Muscle of leg (tissue), 3 donors: ENCODE measurements at regions not wholly inside any gene's neighbourhood (a gene's known extent, or its start where the extent isn't known, plus 50 kb on each side); places are given as distances from the start of the nearest gene placed in this dataset.

Experiments
- DNase-seq: peaks from one replicate; pipeline ENCODE4 v3.0.0; 2013
- H3K27ac ChIP-seq: one replicate; pipeline ENCODE4 v1.5.1; 2013; ENCODE audit warnings: mild to moderate bottlenecking, low read length, control low read depth
- H3K27me3 ChIP-seq: one replicate; pipeline ENCODE4 v1.6.1; 2013; ENCODE audit warnings: low read length; ENCODE audit not compliant: control insufficient read depth, insufficient read depth
- H3K36me3 ChIP-seq: one replicate; pipeline ENCODE4 v1.6.1; 2013; ENCODE audit warnings: low read length; ENCODE audit not compliant: control insufficient read depth, insufficient read depth
- H3K4me1 ChIP-seq: one replicate; pipeline ENCODE4 v1.6.1; 2013; ENCODE audit warnings: low read length; ENCODE audit not compliant: control insufficient read depth, insufficient read depth
- H3K4me3 ChIP-seq: one replicate; pipeline ENCODE4 v1.5.1; 2013; ENCODE audit warnings: low read length, control low read depth
- H3K9me3 ChIP-seq: replicated peaks from 2 replicates; pipeline ENCODE4 v1.6.1; 2013; ENCODE audit warnings: low read depth, low read length; ENCODE audit not compliant: control insufficient read depth
- WGBS: methylation state at CpG from one replicate; pipeline ENCODE4 v1.1.5; 2013; ENCODE audit warnings: missing lambda C conversion rate; ENCODE audit not compliant: insufficient coverage; 5-methylcytosine and 5-hydroxymethylcytosine counted together

DNA sequence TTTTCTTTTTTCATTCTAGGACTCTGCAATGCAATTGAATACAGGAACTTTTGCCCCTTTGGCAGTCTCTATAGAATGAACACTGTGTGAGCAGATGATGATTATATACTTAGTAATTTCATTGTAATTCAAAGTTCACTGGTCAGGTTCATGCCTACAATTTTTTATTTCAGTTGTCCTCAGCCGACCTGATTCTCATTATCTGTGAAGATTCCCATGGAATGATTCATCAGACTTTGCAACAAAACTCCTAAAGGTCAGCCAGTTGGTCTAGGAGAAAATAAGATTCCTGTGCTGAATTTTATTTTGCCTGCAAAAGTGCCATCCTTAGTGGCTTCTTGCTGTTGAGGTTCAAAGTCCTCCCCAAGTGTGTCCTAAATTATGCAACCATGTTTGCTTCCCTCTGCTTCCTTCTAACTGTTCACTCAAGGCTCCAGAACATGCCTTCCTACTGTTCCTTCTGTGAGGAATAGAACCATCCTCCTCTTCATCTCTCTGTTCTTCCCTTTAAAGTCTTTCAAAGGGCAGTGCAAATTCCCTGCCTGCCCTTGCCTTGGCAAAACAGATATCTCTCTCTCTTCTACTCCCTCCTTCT lies 194.2 kb upstream of the CNR1 start:
- no peak for DNase-seq
- Histone ChIP-seq H3K9me3 (no peaks in the 10 kb centered on the region), H3K27ac (no peak overlapping the region), H3K27me3 (no peaks in the 10 kb centered on the region), H3K36me3 (no peaks in the 10 kb centered on the region), H3K4me1 (no peaks in the 10 kb centered on the region), H3K4me3 (no peak overlapping the region)
- no CpG with 5 or more reads among the region's 1 CpG for WGBS

DNA sequence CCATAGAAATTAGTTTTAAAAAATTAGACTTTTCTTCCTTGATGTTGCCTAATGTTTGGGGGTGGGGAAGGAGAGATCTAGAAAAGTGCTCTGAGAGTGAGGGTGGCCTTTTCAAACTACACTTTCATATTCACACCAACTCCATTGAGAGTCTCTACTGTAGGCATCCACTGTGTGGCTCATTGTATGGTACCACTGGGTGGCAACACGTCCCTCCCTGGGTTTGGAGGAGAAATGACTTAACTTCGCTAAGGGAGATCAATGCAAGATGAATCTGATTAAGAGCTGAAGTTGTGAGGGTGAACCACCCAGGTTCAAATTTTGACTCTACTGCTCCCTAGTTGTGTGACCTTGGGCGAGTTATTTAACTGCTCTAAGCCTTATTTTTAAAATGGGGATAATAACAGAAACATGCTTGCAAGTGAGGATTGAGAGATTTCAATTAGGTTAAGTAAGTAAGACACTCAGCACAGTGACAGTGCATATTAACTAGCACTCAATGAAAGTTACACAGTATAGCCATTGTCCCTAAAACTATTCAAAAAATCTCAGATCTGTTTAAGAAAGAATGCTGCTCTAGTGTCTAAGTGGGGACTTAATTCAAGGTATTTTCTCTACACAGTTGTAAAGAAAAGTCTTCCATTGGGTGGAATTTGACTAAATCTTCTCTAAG lies 193.5 kb upstream of the CNR1 start:
- no peaks in the 10 kb centered on the region for H3K36me3 ChIP-seq
- H3K27ac ChIP-seq = no peak overlapping the region
- 63% methylated on average over 3 of the region's 3 CpGs for WGBS
- no peaks in the 10 kb centered on the region for H3K4me1 ChIP-seq
- H3K9me3 ChIP-seq = no peaks in the 10 kb centered on the region
- H3K27me3 ChIP-seq = no peaks in the 10 kb centered on the region
- H3K4me3 ChIP-seq = no peak overlapping the region
- no peak for DNase-seq

DNA sequence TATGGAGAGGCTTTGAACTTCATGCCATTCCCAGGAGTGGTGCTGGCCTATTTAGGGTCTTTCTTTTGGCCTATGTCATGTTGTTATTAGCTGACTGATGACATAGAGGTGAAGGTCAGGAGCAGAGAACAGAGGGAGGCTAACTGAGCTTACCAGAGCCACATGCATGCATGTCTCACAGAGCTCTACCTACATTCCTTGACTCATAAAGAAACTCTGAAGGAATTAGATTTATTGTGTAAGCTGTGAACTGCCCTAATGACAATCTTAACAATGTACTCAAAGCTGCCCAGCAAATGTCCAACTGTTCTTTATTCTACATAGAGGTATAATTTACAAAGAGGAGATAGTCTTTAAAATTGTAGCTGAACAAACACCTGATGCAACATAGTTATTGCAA lies 192.7 kb upstream of the CNR1 start:
- no peak for DNase-seq
- Histone ChIP-seq H3K36me3 (no peaks in the 10 kb centered on the region), H3K4me3 (no peak overlapping the region), H3K27me3 (no peaks in the 10 kb centered on the region), H3K9me3 (no peaks in the 10 kb centered on the region), H3K4me1 (no peaks in the 10 kb centered on the region), H3K27ac (no peak overlapping the region)

DNA sequence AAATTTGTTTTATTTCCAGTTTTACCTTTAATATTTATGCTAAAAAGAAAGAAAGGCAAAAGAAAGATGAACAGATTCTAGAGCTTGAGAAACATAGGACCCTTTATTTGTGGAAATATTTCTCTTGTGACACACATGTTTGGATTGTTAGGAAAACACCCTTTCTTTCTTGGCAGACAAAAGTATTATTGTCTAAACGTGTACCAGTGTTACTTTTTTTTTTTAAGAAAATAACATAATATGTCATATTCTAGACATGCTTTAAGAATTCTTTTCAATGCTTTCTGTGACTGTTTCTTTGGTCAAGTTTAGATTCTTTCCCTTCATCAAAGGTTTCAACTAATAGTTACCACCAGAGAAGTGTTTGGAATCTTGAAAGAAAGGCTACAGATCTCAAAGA lies 183.4 kb upstream of the CNR1 start:
- WGBS = no CpG with 5 or more reads among the region's 1 CpG
- no peaks in the 10 kb centered on the region for H3K27me3 ChIP-seq

DNA sequence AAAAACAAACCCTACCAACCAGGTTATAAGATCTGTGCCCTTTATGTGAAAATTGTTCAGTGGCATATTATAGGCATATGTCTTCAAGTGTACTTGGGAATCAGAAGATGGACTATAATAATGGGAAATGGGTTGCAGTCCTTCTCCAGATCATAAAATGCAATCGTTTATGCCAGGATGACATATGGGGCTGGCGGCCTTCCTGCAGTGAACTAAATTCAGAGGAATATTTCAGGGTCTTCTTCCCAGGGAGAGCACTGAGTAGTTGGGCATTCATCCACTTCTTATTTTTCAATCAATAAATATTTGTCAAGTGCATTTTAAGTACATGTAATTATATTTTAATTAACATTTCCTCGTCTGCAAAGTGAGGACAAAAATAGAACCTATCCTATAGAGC lies 176.2 kb upstream of the CNR1 start:
- no CpG with 5 or more reads among the region's 3 CpGs for WGBS
- Histone ChIP-seq H3K27ac (no peak overlapping the region), H3K4me3 (no peak overlapping the region), H3K27me3 (no peaks in the 10 kb centered on the region), H3K4me1 (no peaks in the 10 kb centered on the region), H3K36me3 (no peaks in the 10 kb centered on the region), H3K9me3 (no peaks in the 10 kb centered on the region)
- no peak for DNase-seq

More for the DNA sequence above, 183.4 kb upstream of the CNR1 start:
- H3K27ac ChIP-seq = no peak overlapping the region
- H3K4me1 ChIP-seq = no peaks in the 10 kb centered on the region
- H3K36me3 ChIP-seq = no peaks in the 10 kb centered on the region
- no peak overlapping the region for H3K4me3 ChIP-seq
- H3K9me3 ChIP-seq = no peaks in the 10 kb centered on the region
- DNase-seq = no peak

DNA sequence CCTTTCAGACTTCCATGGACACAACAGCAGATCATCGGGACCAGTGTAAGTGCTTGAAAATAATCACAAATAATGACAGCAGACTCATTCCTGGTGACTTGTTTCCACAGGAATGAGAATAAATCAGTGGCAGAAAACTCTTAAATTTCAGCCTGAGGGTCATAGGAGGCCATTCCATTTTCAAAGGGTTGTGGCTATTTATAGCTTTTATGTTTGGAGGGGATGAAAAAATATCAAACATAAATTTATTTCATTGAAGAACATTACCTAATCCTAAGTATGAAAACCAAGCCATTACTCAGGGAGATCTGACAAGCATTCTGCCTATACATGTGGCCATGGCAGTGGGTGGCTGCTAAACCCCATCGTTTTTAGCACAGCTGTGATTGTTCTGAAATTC lies 173.6 kb upstream of the CNR1 start:
- 20% methylated on average over 1 of the region's 2 CpGs for WGBS
- Histone ChIP-seq H3K36me3 (no peaks in the 10 kb centered on the region), H3K4me1 (no peaks in the 10 kb centered on the region), H3K4me3 (no peak overlapping the region), H3K27ac (no peak overlapping the region), H3K27me3 (no peaks in the 10 kb centered on the region), H3K9me3 (no peaks in the 10 kb centered on the region)
- no peak for DNase-seq

DNA sequence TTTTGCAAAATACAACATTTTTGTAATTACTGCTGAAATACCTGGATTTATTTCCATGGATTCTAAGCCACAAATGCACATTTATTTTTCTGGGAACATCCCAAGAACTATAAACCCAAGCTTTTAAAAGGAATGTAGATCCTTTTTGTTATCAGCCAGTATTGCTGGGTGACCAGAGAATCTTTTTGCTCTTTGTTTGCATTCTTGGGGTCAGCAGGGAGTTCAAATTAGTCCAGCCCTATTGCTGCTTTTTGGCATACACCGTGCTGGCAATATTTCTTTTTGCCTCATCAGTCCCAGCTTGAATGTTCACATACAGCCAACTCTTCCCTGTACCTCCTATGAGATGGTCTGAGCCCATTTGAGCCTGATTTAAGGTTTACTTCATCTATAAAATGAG lies 155.2 kb upstream of the CNR1 start:
- WGBS = 40% methylated on average over 1 of the region's 1 CpG

DNA sequence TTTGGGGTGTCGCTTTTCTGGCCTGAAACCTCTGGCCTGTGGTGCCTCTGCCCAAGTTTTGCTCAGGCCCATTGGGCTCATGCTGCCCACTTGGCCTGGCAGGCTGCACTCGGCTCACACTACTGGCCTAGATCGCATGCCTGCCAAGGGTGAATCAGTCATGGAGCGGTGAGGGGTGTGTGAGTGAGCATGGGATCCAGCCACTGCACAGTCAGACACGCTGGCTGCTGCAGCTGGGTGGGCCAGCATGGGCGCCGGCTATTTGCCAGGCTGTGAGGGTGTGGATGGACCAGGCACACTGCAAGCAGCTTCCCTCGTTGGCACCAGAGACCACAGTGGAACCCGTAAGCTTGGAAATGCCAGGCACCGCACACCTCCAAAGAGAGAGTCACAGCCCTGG lies 145.4 kb upstream of the CNR1 start:
- Histone ChIP-seq H3K9me3 (no peaks in the 10 kb centered on the region), H3K4me1 (no peaks in the 10 kb centered on the region), H3K27ac (no peak overlapping the region), H3K4me3 (no peak overlapping the region), H3K27me3 (no peaks in the 10 kb centered on the region), H3K36me3 (no peaks in the 10 kb centered on the region)
- WGBS = 89% methylated on average over 9 of the region's 10 CpGs
- DNase-seq = no peak

More for the DNA sequence above, 155.2 kb upstream of the CNR1 start:
- no peak for DNase-seq
- no peaks in the 10 kb centered on the region for H3K4me1 ChIP-seq
- H3K27me3 ChIP-seq = no peaks in the 10 kb centered on the region
- no peaks in the 10 kb centered on the region for H3K9me3 ChIP-seq
- no peak overlapping the region for H3K27ac ChIP-seq
- no peak overlapping the region for H3K4me3 ChIP-seq
- no peaks in the 10 kb centered on the region for H3K36me3 ChIP-seq

DNA sequence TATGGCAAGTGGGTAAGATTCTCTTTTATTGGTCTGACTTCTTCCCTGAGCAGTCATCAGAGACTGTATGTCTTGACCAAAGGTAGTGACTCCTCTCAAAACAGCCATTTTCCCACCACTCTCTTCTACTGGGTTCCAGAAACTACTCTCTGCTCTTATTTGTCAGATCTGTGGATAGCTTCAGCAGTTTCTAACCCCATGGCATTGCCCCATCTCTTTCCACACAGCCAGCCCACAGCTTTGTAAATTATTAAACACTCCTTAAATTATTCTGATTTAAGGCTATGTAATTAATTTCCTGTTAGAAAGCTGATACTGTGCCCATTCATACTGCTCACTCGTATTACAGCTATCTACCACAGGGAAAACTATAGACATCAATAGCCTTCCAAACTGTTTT lies 138.4 kb upstream of the CNR1 start:
- Histone ChIP-seq H3K4me3 (no peak overlapping the region), H3K27me3 (no peaks in the 10 kb centered on the region)

DNA sequence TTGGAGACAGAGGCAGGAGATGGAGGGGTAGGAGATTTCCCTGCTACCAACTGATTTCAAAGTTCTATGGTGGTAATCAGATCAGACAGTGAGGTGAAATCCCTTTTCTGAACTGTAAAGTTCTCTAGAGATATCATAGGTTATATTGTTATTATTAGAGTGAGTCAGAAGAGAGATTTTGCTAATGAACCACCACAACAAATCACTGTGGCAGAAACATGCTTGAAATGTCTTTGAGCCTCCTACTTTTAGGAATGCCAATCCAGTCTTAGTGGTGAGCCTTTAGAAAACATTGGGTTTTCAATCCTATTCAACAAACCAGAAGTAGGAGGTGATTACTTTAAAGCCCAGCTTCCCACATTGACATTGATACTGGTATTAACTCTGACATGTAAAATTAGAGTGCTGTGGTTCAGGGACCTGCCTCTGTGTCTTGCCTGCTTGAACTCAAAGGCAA lies 136.7 kb upstream of the CNR1 start:
- no peaks in the 10 kb centered on the region for H3K36me3 ChIP-seq
- H3K9me3 ChIP-seq = no peaks in the 10 kb centered on the region
- DNase-seq = no peak
- H3K27ac ChIP-seq = no peak overlapping the region
- H3K4me3 ChIP-seq = no peak overlapping the region
- no peaks in the 10 kb centered on the region for H3K27me3 ChIP-seq
- no peaks in the 10 kb centered on the region for H3K4me1 ChIP-seq

More for the DNA sequence above, 138.4 kb upstream of the CNR1 start:
- no peaks in the 10 kb centered on the region for H3K36me3 ChIP-seq
- no peak for DNase-seq
- H3K9me3 ChIP-seq = no peaks in the 10 kb centered on the region
- no CpG with 5 or more reads among the region's 1 CpG for WGBS
- H3K27ac ChIP-seq = no peak overlapping the region
- H3K4me1 ChIP-seq = no peaks in the 10 kb centered on the region
